ENCODE measurements at regions not wholly inside any gene's neighbourhood (a gene's known extent, or its start where the extent isn't known, plus 50 kb on each side); places are given as distances from the start of the nearest gene placed in this dataset.
"Not testable (repeated sequence)": the region's sequence is repeated elsewhere in the genome, so short reads cannot be mapped to it uniquely, and the experiment has no call there.

- Histone ChIP-seq H3K27ac (no peak overlapping the region), H3K4me3 (ENCODE audit: low read depth, low read length) (no peak overlapping the region), H3K27me3 (replicated peaks) (no peaks in the 10 kb centered on the region), H3K36me3 (replicated peaks) (no peaks in the 10 kb centered on the region)
- TF ChIP-seq, protein P1, sequence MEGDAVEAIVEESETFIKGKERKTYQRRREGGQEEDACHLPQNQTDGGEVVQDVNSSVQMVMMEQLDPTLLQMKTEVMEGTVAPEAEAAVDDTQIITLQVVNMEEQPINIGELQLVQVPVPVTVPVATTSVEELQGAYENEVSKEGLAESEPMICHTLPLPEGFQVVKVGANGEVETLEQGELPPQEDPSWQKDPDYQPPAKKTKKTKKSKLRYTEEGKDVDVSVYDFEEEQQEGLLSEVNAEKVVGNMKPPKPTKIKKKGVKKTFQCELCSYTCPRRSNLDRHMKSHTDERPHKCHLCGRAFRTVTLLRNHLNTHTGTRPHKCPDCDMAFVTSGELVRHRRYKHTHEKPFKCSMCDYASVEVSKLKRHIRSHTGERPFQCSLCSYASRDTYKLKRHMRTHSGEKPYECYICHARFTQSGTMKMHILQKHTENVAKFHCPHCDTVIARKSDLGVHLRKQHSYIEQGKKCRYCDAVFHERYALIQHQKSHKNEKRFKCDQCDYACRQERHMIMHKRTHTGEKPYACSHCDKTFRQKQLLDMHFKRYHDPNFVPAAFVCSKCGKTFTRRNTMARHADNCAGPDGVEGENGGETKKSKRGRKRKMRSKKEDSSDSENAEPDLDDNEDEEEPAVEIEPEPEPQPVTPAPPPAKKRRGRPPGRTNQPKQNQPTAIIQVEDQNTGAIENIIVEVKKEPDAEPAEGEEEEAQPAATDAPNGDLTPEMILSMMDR (IDR thresholded peaks at IDR 0.05; ENCODE audit: low read depth, low read length, missing control alignments): no peak
- in situ Hi-C loops (cut with HindIII; ENCODE audit: low pct_ligation_motif_present, low sequenced_read_pairs): no loop called here
- no peak for DNase-seq
Measured at GRCh38 chr10:121276822-121277221, 321.4 kb downstream of the FGFR2 start.

DNA sequence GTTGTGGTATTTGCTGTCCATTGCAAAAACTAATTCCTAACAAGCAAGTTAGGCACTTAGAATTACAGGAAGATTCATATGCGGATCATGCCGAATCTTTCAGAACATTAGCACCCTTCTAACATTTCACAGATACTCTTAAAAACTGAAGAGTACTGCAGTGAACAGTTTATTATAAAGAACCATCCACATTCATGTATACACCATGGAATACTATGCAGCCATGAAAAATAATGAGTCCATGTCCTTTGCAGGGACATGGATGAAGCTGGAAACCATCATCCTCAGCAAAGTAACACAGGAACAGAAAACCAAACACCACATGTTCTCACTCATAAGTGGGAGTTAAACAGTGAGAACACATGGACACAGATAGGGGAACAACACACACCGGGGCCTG, 319.9 kb downstream of the FGFR2 start:
- H3K36me3 ChIP-seq (replicated peaks); DNase-seq; in situ Hi-C loops (cut with HindIII; ENCODE audit: low pct_ligation_motif_present, low sequenced_read_pairs); H3K27ac ChIP-seq; H3K4me3 ChIP-seq (ENCODE audit: low read depth, low read length); H3K27me3 ChIP-seq (replicated peaks): not testable (repeated sequence)

- H3K27ac ChIP-seq: no peak overlapping the region
- in situ Hi-C loops (cut with HindIII; ENCODE audit: low pct_ligation_motif_present, low sequenced_read_pairs): no loop called here
- no peak overlapping the region for H3K4me3 ChIP-seq (ENCODE audit: low read depth, low read length)
- DNase-seq: no peak
- no peaks in the 10 kb centered on the region for H3K36me3 ChIP-seq (replicated peaks)
- TF ChIP-seq, protein P1 (IDR thresholded peaks at IDR 0.05; ENCODE audit: low read depth, low read length, missing control alignments): no peak
- H3K27me3 ChIP-seq (replicated peaks): no peaks in the 10 kb centered on the region
Measured at GRCh38 chr10:121281576-121281975, 316.7 kb downstream of the FGFR2 start.

DNA sequence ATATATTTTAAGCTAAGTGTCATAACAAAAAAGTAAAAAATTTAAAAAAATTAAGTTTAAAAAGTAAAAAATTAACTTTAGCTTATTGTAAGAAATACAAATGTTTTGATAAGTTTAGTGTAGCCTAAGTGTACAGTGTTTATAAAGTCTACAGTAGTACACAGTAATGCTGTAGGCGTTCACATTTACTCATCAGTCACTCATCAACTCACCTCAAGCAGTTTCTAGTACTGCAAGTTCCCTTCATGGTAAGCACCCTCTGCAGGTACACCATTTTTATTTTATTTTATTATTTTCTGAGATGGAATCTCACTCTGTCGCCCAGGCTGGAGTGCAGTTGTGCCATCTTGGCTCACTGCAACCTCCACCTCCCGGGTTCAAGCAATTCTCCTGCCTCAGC, 316.0 kb downstream of the FGFR2 start:
- in situ Hi-C loops (cut with HindIII; ENCODE audit: low pct_ligation_motif_present, low sequenced_read_pairs): no loop called here
- DNase-seq: no peak
- no peak overlapping the region for H3K27ac ChIP-seq
- TF ChIP-seq, protein P1 (IDR thresholded peaks at IDR 0.05; ENCODE audit: low read depth, low read length, missing control alignments): no peak
- H3K36me3 ChIP-seq (replicated peaks): no peaks in the 10 kb centered on the region
- no peaks in the 10 kb centered on the region for H3K27me3 ChIP-seq (replicated peaks)
- H3K4me3 ChIP-seq (ENCODE audit: low read depth, low read length): no peak overlapping the region

DNA sequence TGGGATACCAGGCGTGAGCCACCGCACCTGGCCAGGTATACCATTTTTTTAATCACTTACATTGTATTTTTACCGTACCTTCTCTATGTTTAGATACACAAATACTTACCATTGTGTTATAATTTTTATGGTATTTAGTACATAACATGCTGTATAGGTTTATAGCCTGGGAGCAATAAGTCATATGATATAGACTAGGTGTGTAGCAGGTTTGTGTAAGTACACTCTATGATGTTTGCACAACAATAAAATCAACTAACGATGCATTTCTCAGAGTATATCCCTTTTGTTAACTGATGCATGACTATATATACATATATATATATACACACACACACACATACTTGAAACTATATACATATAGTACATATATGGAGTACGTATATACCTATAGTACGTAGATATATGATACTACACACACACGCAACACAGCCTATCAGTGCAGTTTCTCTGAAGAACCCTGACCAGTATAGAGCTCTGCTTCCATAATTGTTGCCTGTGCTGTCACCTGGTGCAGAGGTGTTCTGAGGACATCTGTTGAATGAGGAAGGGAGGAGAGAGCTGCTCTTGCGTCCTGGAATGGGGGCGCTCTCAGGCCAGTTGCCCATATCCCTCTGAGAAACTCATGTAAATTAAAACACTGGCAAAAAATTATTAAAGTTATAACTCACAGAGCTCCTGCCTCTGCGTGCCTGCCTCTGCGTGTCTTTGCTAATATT, 315.3 kb downstream of the FGFR2 start:
- no peak for DNase-seq
- H3K27ac ChIP-seq: no peak overlapping the region
- no peaks in the 10 kb centered on the region for H3K36me3 ChIP-seq (replicated peaks)
- H3K4me3 ChIP-seq (ENCODE audit: low read depth, low read length): no peak overlapping the region
- TF ChIP-seq, protein P1 (IDR thresholded peaks at IDR 0.05; ENCODE audit: low read depth, low read length, missing control alignments): no peak
- in situ Hi-C loops (cut with HindIII; ENCODE audit: low pct_ligation_motif_present, low sequenced_read_pairs): no loop called here
- no peaks in the 10 kb centered on the region for H3K27me3 ChIP-seq (replicated peaks)

- Histone ChIP-seq H3K4me3 (ENCODE audit: low read depth, low read length) (no peak overlapping the region), H3K27me3 (replicated peaks) (no peaks in the 10 kb centered on the region), H3K27ac (no peak overlapping the region), H3K36me3 (replicated peaks) (no peaks in the 10 kb centered on the region)
- TF ChIP-seq, protein P1 (IDR thresholded peaks at IDR 0.05; ENCODE audit: low read depth, low read length, missing control alignments): no peak
- in situ Hi-C loops (cut with HindIII; ENCODE audit: low pct_ligation_motif_present, low sequenced_read_pairs): no loop called here
- DNase-seq: no peak
Measured at GRCh38 chr10:121284936-121285335, 313.3 kb downstream of the FGFR2 start.
